Endothelial cell of umbilical vein (primary cell): ENCODE measurements at regions not wholly inside any gene's neighbourhood (a gene's known extent, or its start where the extent isn't known, plus 50 kb on each side); places are given as distances from the start of the nearest gene placed in this dataset.

Source experiments
- BruUV-seq: library from RNA; stranded (reverse); fragments of 400-500 nt; replicated peaks from 2 replicates; lab custom pipeline; 2021; lab: Mats Ljungman, UMichigan
- CTCF ChIA-PET: fragments of 300-600, 350-600 bp; sonication (Branson Sonifier 250); formaldehyde crosslinking; loops from one replicate; lab custom pipeline; 2021; ENCODE audit warnings: antibody characterized with exemption, inconsistent platforms; lab: Charles Lee
- POLR2A ChIA-PET: fragments of 300-600, 350-600 bp; sonication (Branson Sonifier 250); formaldehyde crosslinking; loops from one replicate; lab custom pipeline; 2021; ENCODE audit warnings: antibody characterized with exemption, inconsistent platforms; lab: Charles Lee
- DNase-seq: peaks from one replicate; pipeline ENCODE4 v3.0.0-alpha.2; 2011; ENCODE audit warnings: low read depth, low spot score
- FAIRE-seq: peaks from 2 replicates; lab custom pipeline; 2011; peaks lifted over from hg19 to GRCh38; lab: Jason Lieb, UNC
- H2AFZ ChIP-seq: 2 replicates; pipeline ENCODE4 v1.6.0; 2012; ENCODE audit warnings: low read depth, low read length, control low read depth, inconsistent platforms
- H3K27ac ChIP-seq: 2 replicates; pipeline ENCODE4 v1.5.1; 2011; ENCODE audit warnings: low read depth, mild to moderate bottlenecking, control low read depth, low read length, moderate library complexity; ENCODE audit not compliant: insufficient read depth
- H3K27me3 ChIP-seq, 2 experiments: 2 replicates each; pipeline versions ENCODE4 v1.6.0 to v1.6.1; 2011; ENCODE audit warnings: low read length in 2 of 2, mixed read lengths in 1 of 2; ENCODE audit not compliant: control insufficient read depth in 2 of 2, insufficient read depth in 2 of 2
- H3K36me3 ChIP-seq, 2 experiments: 2 replicates in 1 of 2; 3 replicates in 1 of 2; pipeline ENCODE4 v1.5.1; 2011; ENCODE audit warnings: low read length in 2 of 2, mild to moderate bottlenecking in 1 of 2, moderate library complexity in 1 of 2; ENCODE audit not compliant: control insufficient read depth in 2 of 2, insufficient read depth in 2 of 2; ENCODE audit errors: extremely low read depth in 1 of 2
- H3K4me1 ChIP-seq: 3 replicates; pipeline ENCODE4 v1.5.1; 2011; ENCODE audit warnings: mild to moderate bottlenecking, low read length; ENCODE audit not compliant: control insufficient read depth, insufficient read depth; ENCODE audit errors: extremely low read depth
- H3K4me2 ChIP-seq: 2 replicates; pipeline ENCODE4 v1.6.1; 2011; ENCODE audit warnings: low read length, control low read depth, mixed read lengths; ENCODE audit not compliant: insufficient read depth
- H3K4me3 ChIP-seq, 3 experiments: fragments of 200-600 bp in 1 of 3; sonication (generic), shearing (Covaris generic) in 1 of 3; replicated peaks in 1 of 3; 2 replicates each; pipeline ENCODE4 v1.5.1; 2011 to 2016; ENCODE audit warnings: control low read depth in 3 of 3, low read length in 3 of 3, mild to moderate bottlenecking in 2 of 3, inconsistent platforms in 1 of 3, low read depth in 1 of 3, moderate library complexity in 1 of 3; ENCODE audit not compliant: insufficient read depth in 1 of 3
- H3K79me2 ChIP-seq: 2 replicates; pipeline ENCODE4 v1.6.0; 2012; ENCODE audit warnings: low read length, inconsistent platforms; ENCODE audit not compliant: control insufficient read depth, insufficient read depth
- H3K9ac ChIP-seq: replicated peaks from 2 replicates; pipeline ENCODE3; 2011; ENCODE audit warnings: low read length, control low read depth; ENCODE audit not compliant: insufficient read depth; ENCODE audit errors: extremely low read depth
- H3K9me1 ChIP-seq: replicated peaks from 3 replicates; pipeline ENCODE4 v1.6.0; 2011; ENCODE audit warnings: mild to moderate bottlenecking, low read length; ENCODE audit not compliant: control insufficient read depth, insufficient read depth; ENCODE audit errors: extremely low read depth
- H3K9me3 ChIP-seq: replicated peaks from 2 replicates; pipeline ENCODE4 v1.5.1; 2012; ENCODE audit warnings: low read length, inconsistent platforms; ENCODE audit not compliant: control insufficient read depth, insufficient read depth
- H4K20me1 ChIP-seq: replicated peaks from 2 replicates; pipeline ENCODE3; 2011; ENCODE audit warnings: mild to moderate bottlenecking, low read length; ENCODE audit not compliant: control insufficient read depth, insufficient read depth; ENCODE audit errors: extremely low read depth
- FOS ChIP-seq: IDR thresholded peaks from 2 replicates; pipeline ENCODE4 v1.6.1; 2011; ENCODE audit warnings: mild to moderate bottlenecking, low read length, moderate library complexity, borderline replicate concordance; ENCODE audit not compliant: insufficient read depth
- GATA2 ChIP-seq: IDR thresholded peaks from 2 replicates; pipeline ENCODE4 v1.7.0; 2011; ENCODE audit warnings: low read depth, mild to moderate bottlenecking, moderate library complexity, mixed read lengths, low read length; ENCODE audit not compliant: insufficient read length, insufficient read depth
- JUN ChIP-seq: IDR thresholded peaks from 2 replicates; pipeline ENCODE4 v1.6.1; 2011; ENCODE audit warnings: borderline replicate concordance, low read depth; ENCODE audit not compliant: insufficient read length, insufficient read depth
- MYC ChIP-seq: IDR thresholded peaks from one replicate; pipeline ENCODE4 v1.6.1; 2011; ENCODE audit warnings: mild to moderate bottlenecking, low read depth, low read length
- POLR2A ChIP-seq: IDR thresholded peaks from 2 replicates; pipeline ENCODE4 v1.6.1; 2012; ENCODE audit warnings: low read depth, mild to moderate bottlenecking, control low read depth, low read length
- POLR2AphosphoS5 ChIP-seq: IDR thresholded peaks from 2 replicates; pipeline ENCODE4 v1.6.1; 2012; ENCODE audit warnings: low read depth, mild to moderate bottlenecking, control low read depth, low read length, moderate library complexity; ENCODE audit not compliant: insufficient read depth
- dilution Hi-C: fragments of 300-500 bp; cut with MboI; formaldehyde crosslinking; loops from one replicate; pipeline ENCODE4 v1.15.0; 2019; ENCODE audit warnings: low sequenced_read_pairs; ENCODE audit not compliant: extremely low pct_ligation_motif_present
- intact Hi-C: fragments of 100-400 bp; cut with micrococcal nuclease; formaldehyde crosslinking; loops from one replicate; pipeline ENCODE4 v1.10.0; 2022
- TF ChIP-seq, protein P1 (sequence below), 2 donors: IDR thresholded peaks; 1 replicate in 1 of 2; 2 replicates in 1 of 2; pipeline ENCODE4 v1.5.1; 2011; ENCODE audit warnings: low read length in 2 of 2, mild to moderate bottlenecking in 2 of 2, moderate library complexity in 2 of 2, control low read depth in 1 of 2, inconsistent platforms in 1 of 2, low read depth in 1 of 2; ENCODE audit not compliant: insufficient read depth in 1 of 2; ENCODE audit errors: extremely low read depth in 1 of 2

DNA sequence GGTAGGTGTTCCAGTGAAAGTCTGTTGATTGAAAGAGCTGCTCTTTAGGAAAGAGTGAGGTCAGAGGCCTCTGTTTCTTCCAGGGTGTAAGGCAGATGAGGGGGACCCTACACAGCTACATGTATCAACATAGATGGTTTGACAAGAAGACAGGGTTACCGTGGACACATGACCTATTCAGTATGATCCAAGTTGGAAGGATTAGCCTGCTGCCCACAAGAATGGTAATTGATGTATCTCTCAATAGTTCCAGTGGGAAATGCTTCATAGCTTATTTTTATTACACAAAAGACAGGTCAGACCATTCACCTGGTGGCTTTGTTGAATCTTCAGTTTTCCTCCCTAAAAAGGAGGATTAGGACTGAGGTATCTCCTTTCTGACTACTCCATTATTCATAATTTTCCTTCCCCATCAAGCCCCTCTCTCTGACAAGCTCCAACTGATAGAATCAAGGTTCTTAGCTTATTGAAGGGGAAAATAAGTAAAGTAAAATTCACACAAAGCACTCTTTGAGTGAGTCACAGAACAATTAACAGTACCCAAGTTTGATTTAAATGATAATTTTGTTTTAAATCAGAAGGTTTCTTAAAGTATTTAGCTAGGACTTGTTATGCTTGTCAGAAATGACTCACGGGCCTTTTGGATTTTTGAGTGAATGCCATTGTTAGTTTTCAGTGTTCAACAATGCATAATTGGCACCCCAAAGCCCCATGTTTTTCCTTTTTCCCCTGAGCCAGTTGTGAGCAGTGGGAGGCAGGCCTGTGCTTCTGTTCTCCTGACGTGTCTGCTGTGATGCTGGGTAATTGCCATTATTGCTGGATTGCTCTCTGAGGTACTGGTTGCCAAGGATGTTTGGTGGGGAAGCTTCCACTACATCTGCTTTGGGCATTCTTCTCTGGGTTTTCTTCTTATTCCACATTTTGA lies 373.2 kb downstream of the DDX10 start:
- Histone ChIP-seq H3K36me3 (no peaks in the 10 kb centered on the region), H3K4me2 (no peak overlapping the region), H3K79me2 (no peaks in the 10 kb centered on the region), H3K4me3 (no peak overlapping the region), H2AFZ (peak overlapping the region; percentile 71), H3K4me1 (peaks cover 44% of the 10 kb centered on the region), H3K9ac (no peak overlapping the region), H4K20me1 (no peaks in the 10 kb centered on the region), H3K27ac (peak overlapping the region; percentile 21), H3K9me3 (no peaks in the 10 kb centered on the region), H3K9me1 (no peaks in the 10 kb centered on the region), H3K27me3 (no peaks in the 10 kb centered on the region)
- FAIRE-seq (peak; percentile 88), DNase-seq (peak; percentile 85)
- ChIA-PET CTCF (interaction anchor here (0.8 to 1.8 kb wide), 8 partner anchors 21 to 901 kb away, joined by 3 to 6 read pairs (median 4); no protein-coding TSS in a partner anchor), POLR2A (interaction anchor here (0.6 kb wide), 1 partner anchor 39 kb away, joined by 4 read pairs; no protein-coding TSS in a partner anchor)
- TF ChIP-seq POLR2AphosphoS5 (no peak), JUN (no peak), GATA2 (peak; percentile 37), MYC (no peak), POLR2A (no peak), FOS (peak; percentile 53)
- TF ChIP-seq, protein P1, sequence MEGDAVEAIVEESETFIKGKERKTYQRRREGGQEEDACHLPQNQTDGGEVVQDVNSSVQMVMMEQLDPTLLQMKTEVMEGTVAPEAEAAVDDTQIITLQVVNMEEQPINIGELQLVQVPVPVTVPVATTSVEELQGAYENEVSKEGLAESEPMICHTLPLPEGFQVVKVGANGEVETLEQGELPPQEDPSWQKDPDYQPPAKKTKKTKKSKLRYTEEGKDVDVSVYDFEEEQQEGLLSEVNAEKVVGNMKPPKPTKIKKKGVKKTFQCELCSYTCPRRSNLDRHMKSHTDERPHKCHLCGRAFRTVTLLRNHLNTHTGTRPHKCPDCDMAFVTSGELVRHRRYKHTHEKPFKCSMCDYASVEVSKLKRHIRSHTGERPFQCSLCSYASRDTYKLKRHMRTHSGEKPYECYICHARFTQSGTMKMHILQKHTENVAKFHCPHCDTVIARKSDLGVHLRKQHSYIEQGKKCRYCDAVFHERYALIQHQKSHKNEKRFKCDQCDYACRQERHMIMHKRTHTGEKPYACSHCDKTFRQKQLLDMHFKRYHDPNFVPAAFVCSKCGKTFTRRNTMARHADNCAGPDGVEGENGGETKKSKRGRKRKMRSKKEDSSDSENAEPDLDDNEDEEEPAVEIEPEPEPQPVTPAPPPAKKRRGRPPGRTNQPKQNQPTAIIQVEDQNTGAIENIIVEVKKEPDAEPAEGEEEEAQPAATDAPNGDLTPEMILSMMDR (IDR thresholded peaks at IDR 0.05; ENCODE audit: extremely low read depth in 1 of 2, insufficient read depth in 1 of 2, low read depth in 1 of 2, low read length in 2 of 2), result no peak
- dilution Hi-C loops, result no loop called here
- BruUV-seq, result no TSS peak
- intact Hi-C loops, result loop anchor here (2.0 to 5.0 kb wide), 2 partner anchors 53 to 341 kb away; no protein-coding TSS in a partner anchor
